HepG2 (cell line): ENCODE measurements at regions not wholly inside any gene's neighbourhood (a gene's known extent, or its start where the extent isn't known, plus 50 kb on each side); places are given as distances from the start of the nearest gene placed in this dataset.
A peak's percentile ranks its signal among the peaks of the same experiment; 100 is the strongest.

Source experiments
- CC2D1A ChIP-seq: sonication (generic); formaldehyde crosslinking; IDR thresholded peaks from 2 replicates; pipeline ENCODE4 v1.8.1; 2023; ENCODE audit warnings: mild to moderate bottlenecking, missing genetic modification reagents
- KDM5A ChIP-seq: fragments of 200-600 bp; sonication (generic); IDR thresholded peaks from 2 replicates; pipeline ENCODE4 v1.7.0; 2018; ENCODE audit warnings: antibody characterized with exemption, mild to moderate bottlenecking, low read length, borderline replicate concordance
- KLF6 ChIP-seq: IDR thresholded peaks from 2 replicates; pipeline ENCODE4 v1.8.0; 2016; ENCODE audit warnings: missing biosample characterization, missing genetic modification reagents
- MAFK ChIP-seq, 2 experiments: IDR thresholded peaks in 1 of 2; conservative IDR thresholded peaks in 1 of 2; 2 replicates each; pipeline ENCODE4 v1.6.1; 2011; ENCODE audit warnings: improper control_type of control experiment in 2 of 2, low read length in 2 of 2
- MED8 ChIP-seq: sonication (generic); formaldehyde crosslinking; IDR thresholded peaks from 2 replicates; pipeline ENCODE4 v1.8.1; 2023; ENCODE audit warnings: mild to moderate bottlenecking, missing genetic modification reagents; ENCODE audit not compliant: insufficient replicate concordance
- NFIC ChIP-seq: IDR thresholded peaks from 2 replicates; pipeline ENCODE4 v1.6.1; 2012; ENCODE audit warnings: mild to moderate bottlenecking, low read length, inconsistent platforms
- PHF8 ChIP-seq: sonication (generic); formaldehyde crosslinking; IDR thresholded peaks from 2 replicates; pipeline ENCODE4 v1.5.0; 2020; ENCODE audit warnings: missing genetic modification reagents
- RFXANK ChIP-seq: IDR thresholded peaks from 2 replicates; pipeline ENCODE4 v1.6.1; 2016
- SMAD1 ChIP-seq: sonication (generic); formaldehyde crosslinking; IDR thresholded peaks from 2 replicates; pipeline ENCODE4 v1.4.0; 2020; ENCODE audit warnings: missing genetic modification reagents, low read depth, mild to moderate bottlenecking, borderline replicate concordance
- SP2 ChIP-seq: sonication (generic); formaldehyde crosslinking; IDR thresholded peaks from 2 replicates; pipeline ENCODE4 v1.5.1; 2020; ENCODE audit warnings: mild to moderate bottlenecking, missing genetic modification reagents
- SSRP1 ChIP-seq: IDR thresholded peaks from 2 replicates; pipeline ENCODE4 v1.6.1; 2016; ENCODE audit warnings: control low read depth
- WIZ ChIP-seq: sonication (generic); formaldehyde crosslinking; IDR thresholded peaks from 2 replicates; pipeline ENCODE4 v1.5.1; 2020; ENCODE audit warnings: mild to moderate bottlenecking, missing genetic modification reagents
- YEATS2 ChIP-seq: sonication (generic); formaldehyde crosslinking; IDR thresholded peaks from 2 replicates; pipeline ENCODE4 v1.4.0; 2020; ENCODE audit warnings: missing genetic modification reagents, borderline replicate concordance
- ZBTB4 ChIP-seq: sonication (generic); formaldehyde crosslinking; IDR thresholded peaks from 2 replicates; pipeline ENCODE4 v1.4.0; 2020; ENCODE audit warnings: missing genetic modification reagents, mild to moderate bottlenecking, borderline replicate concordance
- ZBTB44 ChIP-seq: sonication (generic); formaldehyde crosslinking; IDR thresholded peaks from 2 replicates; pipeline ENCODE4 v1.4.0; 2020; ENCODE audit warnings: missing genetic modification reagents
- ZC3H4 ChIP-seq: sonication (generic); formaldehyde crosslinking; IDR thresholded peaks from 2 replicates; pipeline ENCODE4 v1.4.0; 2020; ENCODE audit warnings: missing genetic modification reagents, borderline replicate concordance
- ZKSCAN8 ChIP-seq: IDR thresholded peaks from 2 replicates; pipeline ENCODE4 v1.6.1; 2016; ENCODE audit warnings: borderline replicate concordance, missing genetic modification reagents, missing compliant biosample characterization
- ZNF143 ChIP-seq: sonication (generic); formaldehyde crosslinking; IDR thresholded peaks from 2 replicates; pipeline ENCODE4 v1.4.0; 2020; ENCODE audit warnings: missing genetic modification reagents
- ZNF567 ChIP-seq: sonication (generic); formaldehyde crosslinking; IDR thresholded peaks from 2 replicates; pipeline ENCODE4 v1.8.1; 2023; ENCODE audit warnings: mild to moderate bottlenecking, missing genetic modification reagents, borderline replicate concordance
- ZNF605 ChIP-seq: sonication (generic); formaldehyde crosslinking; IDR thresholded peaks from 2 replicates; pipeline ENCODE4 v1.8.0; 2022; ENCODE audit warnings: mild to moderate bottlenecking, missing genetic modification reagents
- ZNF720 ChIP-seq: sonication (generic); formaldehyde crosslinking; IDR thresholded peaks from 2 replicates; pipeline ENCODE4 v1.4.0; 2020; ENCODE audit warnings: missing genetic modification reagents
- TF ChIP-seq, protein P1 (sequence below): sonication (generic); formaldehyde crosslinking; IDR thresholded peaks from 2 replicates; pipeline ENCODE4 v1.4.0; 2020; ENCODE audit warnings: mild to moderate bottlenecking, missing genetic modification reagents
- TF ChIP-seq, protein P2 (sequence below): sonication (generic); formaldehyde crosslinking; conservative IDR thresholded peaks from 2 replicates; pipeline ENCODE4 v1.8.0; 2022; ENCODE audit warnings: mild to moderate bottlenecking, moderate library complexity, missing genetic modification reagents

- TF ChIP-seq KLF6 (CRISPR knock-in tag) (0 out of 2 replicates have a peak, but pooled peaks have one; percentile 12), CC2D1A (CRISPR knock-in tag) (peak; percentile 88), ZKSCAN8 (CRISPR knock-in tag) (no peak), SSRP1 (CRISPR knock-in tag) (no peak; the same call in 1 of the 2 replicates), ZBTB4 (CRISPR knock-in tag) (0 out of 2 replicates have a peak, but pooled peaks have one; percentile 47), ZC3H4 (CRISPR knock-in tag) (peak; percentile 44; the same call in 1 of the 2 replicates), KDM5A (no peak), ZNF720 (no peak), YEATS2 (CRISPR knock-in tag) (0 out of 2 replicates have a peak, but pooled peaks have one; percentile 4), SMAD1 (0 out of 2 replicates have a peak, but pooled peaks have one; percentile 42), ZNF605 (CRISPR knock-in tag) (no peak), NFIC (no peak), ZNF143 (CRISPR knock-in tag) (no peak), WIZ (CRISPR knock-in tag) (no peak), ZNF567 (CRISPR knock-in tag) (peak; percentile 80; the same call in 1 of the 2 replicates), MAFK (conservative IDR thresholded peaks at IDR 0.05 in 1 of 2, IDR thresholded peaks at IDR 0.05 in 1 of 2; ENCODE audit: low read length in 2 of 2) (no peak), PHF8 (CRISPR knock-in tag) (no peak), MED8 (CRISPR knock-in tag) (no peak), ZBTB44 (CRISPR knock-in tag) (no peak), RFXANK (CRISPR knock-in tag) (0 out of 2 replicates have a peak, but pooled peaks have one; percentile 7), SP2 (CRISPR knock-in tag) (no peak)
- TF ChIP-seq, protein P1, sequence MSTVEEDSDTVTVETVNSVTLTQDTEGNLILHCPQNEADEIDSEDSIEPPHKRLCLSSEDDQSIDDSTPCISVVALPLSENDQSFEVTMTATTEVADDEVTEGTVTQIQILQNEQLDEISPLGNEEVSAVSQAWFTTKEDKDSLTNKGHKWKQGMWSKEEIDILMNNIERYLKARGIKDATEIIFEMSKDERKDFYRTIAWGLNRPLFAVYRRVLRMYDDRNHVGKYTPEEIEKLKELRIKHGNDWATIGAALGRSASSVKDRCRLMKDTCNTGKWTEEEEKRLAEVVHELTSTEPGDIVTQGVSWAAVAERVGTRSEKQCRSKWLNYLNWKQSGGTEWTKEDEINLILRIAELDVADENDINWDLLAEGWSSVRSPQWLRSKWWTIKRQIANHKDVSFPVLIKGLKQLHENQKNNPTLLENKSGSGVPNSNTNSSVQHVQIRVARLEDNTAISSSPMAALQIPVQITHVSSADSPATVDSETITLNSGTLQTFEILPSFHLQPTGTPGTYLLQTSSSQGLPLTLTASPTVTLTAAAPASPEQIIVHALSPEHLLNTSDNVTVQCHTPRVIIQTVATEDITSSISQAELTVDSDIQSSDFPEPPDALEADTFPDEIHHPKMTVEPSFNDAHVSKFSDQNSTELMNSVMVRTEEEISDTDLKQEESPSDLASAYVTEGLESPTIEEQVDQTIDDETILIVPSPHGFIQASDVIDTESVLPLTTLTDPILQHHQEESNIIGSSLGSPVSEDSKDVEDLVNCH, result no peak
- TF ChIP-seq, protein P2, sequence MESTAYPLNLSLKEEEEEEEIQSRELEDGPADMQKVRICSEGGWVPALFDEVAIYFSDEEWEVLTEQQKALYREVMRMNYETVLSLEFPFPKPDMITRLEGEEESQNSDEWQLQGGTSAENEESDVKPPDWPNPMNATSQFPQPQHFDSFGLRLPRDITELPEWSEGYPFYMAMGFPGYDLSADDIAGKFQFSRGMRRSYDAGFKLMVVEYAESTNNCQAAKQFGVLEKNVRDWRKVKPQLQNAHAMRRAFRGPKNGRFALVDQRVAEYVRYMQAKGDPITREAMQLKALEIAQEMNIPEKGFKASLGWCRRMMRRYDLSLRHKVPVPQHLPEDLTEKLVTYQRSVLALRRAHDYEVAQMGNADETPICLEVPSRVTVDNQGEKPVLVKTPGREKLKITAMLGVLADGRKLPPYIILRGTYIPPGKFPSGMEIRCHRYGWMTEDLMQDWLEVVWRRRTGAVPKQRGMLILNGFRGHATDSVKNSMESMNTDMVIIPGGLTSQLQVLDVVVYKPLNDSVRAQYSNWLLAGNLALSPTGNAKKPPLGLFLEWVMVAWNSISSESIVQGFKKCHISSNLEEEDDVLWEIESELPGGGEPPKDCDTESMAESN, result no peak
These were observed 64.7 kb upstream of the SPP1 start (continued) for GRCh38 chr4:87910795-87911194.
